Lung (tissue), 11 donors: ENCODE measurements at regions not wholly inside any gene's neighbourhood (a gene's known extent, or its start where the extent isn't known, plus 50 kb on each side); places are given as distances from the start of the nearest gene placed in this dataset.

Source experiments
- ATAC-seq: fragments of 200-7000 bp; cut with Tn5 transposase; one replicate; pipeline ENCODE4 v1.9.1; 2020; ENCODE audit warnings: moderate number of reproducible peaks; ENCODE audit not compliant: insufficient read depth, low FRiP score
- DNase-seq, 3 donors: peaks; one replicate each; pipeline ENCODE4 v3.0.0-alpha.2; 2013 to 2017
- H3K27ac ChIP-seq, 2 donors: one replicate each; pipeline ENCODE4 v1.5.1; 2013; ENCODE audit warnings: mild to moderate bottlenecking in 2 of 2, moderate library complexity in 2 of 2, control low read depth in 1 of 2, inconsistent platforms in 1 of 2, low read depth in 1 of 2, low read length in 1 of 2
- H3K27me3 ChIP-seq, 3 donors: one replicate each; pipeline ENCODE4 v1.5.1; 2013; ENCODE audit warnings: low read length in 2 of 3; ENCODE audit not compliant: control insufficient read depth in 3 of 3, insufficient read depth in 3 of 3
- H3K36me3 ChIP-seq, 4 donors: one replicate each; pipeline ENCODE4 v1.5.1; 2013; ENCODE audit warnings: low read length in 4 of 4, mild to moderate bottlenecking in 1 of 4, moderate library complexity in 1 of 4; ENCODE audit not compliant: control insufficient read depth in 4 of 4, insufficient read depth in 4 of 4
- H3K4me1 ChIP-seq, 5 donors: one replicate each; pipeline ENCODE4 v1.5.1; 2013; ENCODE audit warnings: low read length in 5 of 5, mild to moderate bottlenecking in 2 of 5, moderate library complexity in 1 of 5; ENCODE audit not compliant: control insufficient read depth in 5 of 5, insufficient read depth in 5 of 5
- H3K4me3 ChIP-seq: one replicate; pipeline ENCODE4 v1.5.1; 2013; ENCODE audit warnings: mild to moderate bottlenecking, control low read depth, moderate library complexity
- H3K9ac ChIP-seq, 2 donors: one replicate each; pipeline ENCODE4 v1.5.1; 2013; ENCODE audit warnings: low read length in 2 of 2, control low read depth in 1 of 2; ENCODE audit not compliant: insufficient read depth in 1 of 2
- H3K9me3 ChIP-seq, 4 donors: one replicate each; pipeline ENCODE4 v1.5.1; 2013; ENCODE audit warnings: low read length in 3 of 4, mild to moderate bottlenecking in 1 of 4, moderate library complexity in 1 of 4; ENCODE audit not compliant: control insufficient read depth in 4 of 4, insufficient read depth in 3 of 4
- CTCF ChIP-seq: IDR thresholded peaks from 2 replicates; pipeline ENCODE4 v1.5.1; 2012; ENCODE audit warnings: mild to moderate bottlenecking; ENCODE audit errors: control extremely low read depth, extremely low read depth
- WGBS, 2 donors: extraction: QIAGEN DNeasy Blood & Tissue Kit; methylation state at CpG; one replicate each; pipeline ENCODE4 v1.1.7; 2013; 5-methylcytosine and 5-hydroxymethylcytosine counted together
- donor health status: control.
- donor health status: control.
- donor health status: Bipolar disorder and iron deficiency.
- donor health status: healthy.
- donor health status: DM: yes; HTN: yes; CAD: no.

DNA sequence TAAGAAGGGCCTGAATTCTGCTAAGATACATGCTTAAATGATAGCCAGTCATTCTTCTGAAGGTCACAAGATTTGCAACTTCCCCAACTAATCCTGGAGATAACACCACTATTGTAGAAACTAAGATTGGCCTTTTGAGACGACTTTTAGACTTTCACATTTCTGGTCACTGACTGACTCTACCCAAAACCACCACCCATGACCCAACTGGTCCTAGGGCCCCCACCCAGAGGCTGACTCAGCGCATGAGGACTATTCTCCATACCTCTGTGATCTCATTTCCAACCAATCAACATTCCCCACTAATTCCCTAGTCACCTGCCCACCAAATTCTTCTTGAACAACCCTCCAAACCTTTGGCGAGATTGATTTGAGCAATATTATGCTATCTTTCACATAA lies 1299.0 kb downstream of the CDH11 start:
- no peak for ATAC-seq

GRCh38 chr16:63816276-63816675 lies 1305.6 kb downstream of the CDH11 start:
- Histone ChIP-seq H3K27me3 (no peaks in the 10 kb centered on the region), H3K27ac (no peak overlapping the region), H3K9me3 (no peaks in the 10 kb centered on the region), H3K9ac (no peak overlapping the region), H3K36me3 (no peaks in the 10 kb centered on the region), H3K4me3 (no peak overlapping the region), H3K4me1 (no peaks in the 10 kb centered on the region)
- DNase-seq (no peak), ATAC-seq (no peak)
- 62 to 72% methylated on average over 3 of the region's 3 CpGs for whole genome bisulfite sequencing, 2 donors
- TF ChIP-seq CTCF, result no peak

More for the DNA sequence above, 1299.0 kb downstream of the CDH11 start:
- no peak overlapping the region for H3K4me3 ChIP-seq
- no peaks in the 10 kb centered on the region for H3K36me3 ChIP-seq
- no peak for TF ChIP-seq CTCF
- no peak overlapping the region for H3K27ac ChIP-seq
- H3K4me1 ChIP-seq, result no peaks in the 10 kb centered on the region
- WGBS, 2 donors, result 82 to 85% methylated on average over 3 of the region's 3 CpGs
- no peaks in the 10 kb centered on the region for H3K27me3 ChIP-seq
- H3K9me3 ChIP-seq, result no peaks in the 10 kb centered on the region
- H3K9ac ChIP-seq, result no peak overlapping the region
- DNase-seq, result no peak

- no peak for TF ChIP-seq CTCF
- Histone ChIP-seq H3K36me3 (no peaks in the 10 kb centered on the region), H3K27ac (no peak overlapping the region), H3K4me1 (no peaks in the 10 kb centered on the region), H3K9me3 (no peaks in the 10 kb centered on the region), H3K4me3 (no peak overlapping the region), H3K9ac (no peak overlapping the region), H3K27me3 (no peaks in the 10 kb centered on the region)
- DNase-seq, result no peak
- ATAC-seq, result no peak
These were observed 1308.0 kb downstream of the CDH11 start for GRCh38 chr16:63813862-63814261.

GRCh38 chr16:63808730-63809129 lies 1313.1 kb downstream of the CDH11 start:
- no peak for TF ChIP-seq CTCF
- Histone ChIP-seq H3K4me3 (no peak overlapping the region), H3K27ac (no peak overlapping the region), H3K4me1 (no peaks in the 10 kb centered on the region), H3K9me3 (no peaks in the 10 kb centered on the region), H3K9ac (no peak overlapping the region), H3K36me3 (no peaks in the 10 kb centered on the region), H3K27me3 (no peaks in the 10 kb centered on the region)
- ATAC-seq (no peak), DNase-seq (no peak)
- WGBS, 2 donors, result 69 to 79% methylated on average over 1 of the region's 1 CpG
